GM23338 (cell line): ENCODE measurements at regions not wholly inside any gene's neighbourhood (a gene's known extent, or its start where the extent isn't known, plus 50 kb on each side); places are given as distances from the start of the nearest gene placed in this dataset.
"Not testable (repeated sequence)": the region's sequence is repeated elsewhere in the genome, so short reads cannot be mapped to it uniquely, and the experiment has no call there.

ENCODE experiments used
- ATAC-seq: fragments of 200-7000 bp; cut with Tn5 transposase; 3 replicates; pipeline ENCODE4 v1.9.1; 2020
- DNase-seq: peaks from one replicate; pipeline ENCODE4 v3.0.0-alpha.2; 2015; ENCODE audit warnings: low spot score
- H2AFZ ChIP-seq: fragments of 200-600 bp; sonication (generic); 2 replicates; pipeline ENCODE4 v1.8.0; 2016; ENCODE audit warnings: antibody characterized with exemption, mild to moderate bottlenecking, moderate library complexity
- H3F3A ChIP-seq: fragments of 200-600 bp; sonication (generic); replicated peaks from 2 replicates; pipeline ENCODE4 v1.8.0; 2017; ENCODE audit warnings: antibody characterized with exemption, mixed run types, low read depth
- H3K27ac ChIP-seq: fragments of 200-600 bp; sonication (generic); 2 replicates; pipeline ENCODE4 v1.6.1; 2016; ENCODE audit warnings: low read depth
- H3K27me3 ChIP-seq: fragments of 200-600 bp; sonication (generic); 2 replicates; pipeline ENCODE4 v1.8.0; 2016; ENCODE audit warnings: mild to moderate bottlenecking, mixed run types, moderate library complexity; ENCODE audit not compliant: insufficient read depth
- H3K36me3 ChIP-seq: fragments of 200-600 bp; sonication (generic); 2 replicates; pipeline ENCODE4 v1.8.0; 2016; ENCODE audit warnings: mild to moderate bottlenecking; ENCODE audit not compliant: insufficient read depth
- H3K4me1 ChIP-seq: fragments of 200-600 bp; sonication (generic); 2 replicates; pipeline ENCODE4 v1.8.0; 2016; ENCODE audit warnings: mild to moderate bottlenecking, moderate library complexity; ENCODE audit not compliant: insufficient read depth
- H3K4me2 ChIP-seq: fragments of 200-600 bp; sonication (generic); 2 replicates; pipeline ENCODE4 v1.7.1; 2017; ENCODE audit warnings: mixed run types
- H3K4me3 ChIP-seq: fragments of 200-600 bp; sonication (generic); 2 replicates; pipeline ENCODE4 v1.6.1; 2016; ENCODE audit warnings: mixed run types
- H3K79me2 ChIP-seq: fragments of 200-600 bp; sonication (generic); replicated peaks from 2 replicates; pipeline ENCODE4 v1.8.0; 2017; ENCODE audit warnings: mild to moderate bottlenecking; ENCODE audit not compliant: insufficient read depth
- H3K9me2 ChIP-seq: fragments of 200-600 bp; sonication (generic); 2 replicates; pipeline ENCODE4 v1.8.0; 2017; ENCODE audit not compliant: insufficient read depth
- H4K20me1 ChIP-seq: fragments of 200-600 bp; sonication (generic); replicated peaks from 2 replicates; pipeline ENCODE4 v1.8.0; 2017; ENCODE audit warnings: mild to moderate bottlenecking; ENCODE audit not compliant: insufficient read depth
- H3K27ac Mint-ChIP-seq: 2 replicates; pipeline ENCODE4 v1.8.0; 2020; ENCODE audit warnings: inconsistent platforms, mild to moderate bottlenecking, moderate library complexity, mixed read lengths
- H3K27me3 Mint-ChIP-seq: 3 replicates; pipeline ENCODE4 v1.8.0; 2022; ENCODE audit warnings: low read depth, mild to moderate bottlenecking, moderate library complexity, mixed read lengths, inconsistent platforms; ENCODE audit not compliant: insufficient read depth, poor library complexity
- H3K36me3 Mint-ChIP-seq: 3 replicates; pipeline ENCODE4 v1.8.0; 2021; ENCODE audit warnings: low read depth, mild to moderate bottlenecking, inconsistent platforms, moderate library complexity, mixed read lengths
- H3K4me1 Mint-ChIP-seq: 3 replicates; pipeline ENCODE4 v1.8.0; 2020; ENCODE audit warnings: mild to moderate bottlenecking, inconsistent platforms, mixed read lengths
- H3K4me3 Mint-ChIP-seq: 3 replicates; pipeline ENCODE4 v1.8.0; 2021; ENCODE audit warnings: moderate library complexity, mild to moderate bottlenecking, inconsistent platforms, mixed read lengths
- H3K9me3 Mint-ChIP-seq: 3 replicates; pipeline ENCODE4 v1.8.0; 2020; ENCODE audit warnings: moderate library complexity, mild to moderate bottlenecking, inconsistent platforms, mixed read lengths
- CTCF ChIP-seq, 2 experiments: fragments of 200-600 bp in 1 of 2; sonication (generic) in 1 of 2; conservative IDR thresholded peaks; 2 replicates each; pipeline versions ENCODE4 v1.5.1 to v1.6.1; 2016 to 2017; ENCODE audit warnings: antibody characterized with exemption in 2 of 2, low read depth in 2 of 2, mild to moderate bottlenecking in 2 of 2, moderate library complexity in 1 of 2
- ETS1 ChIP-seq: IDR thresholded peaks from 2 replicates; pipeline ENCODE4 v1.6.1; 2016; ENCODE audit warnings: antibody characterized with exemption
- EZH2phosphoT487 ChIP-seq: fragments of 200-600 bp; sonication (generic); IDR thresholded peaks from one replicate; pipeline ENCODE4 v1.8.1; 2018; ENCODE audit warnings: antibody characterized with exemption; ENCODE audit not compliant: unreplicated experiment
- JUNB ChIP-seq: IDR thresholded peaks from one replicate; pipeline ENCODE4 v1.6.1; 2016; ENCODE audit warnings: antibody characterized with exemption; ENCODE audit not compliant: unreplicated experiment
- NANOG ChIP-seq: IDR thresholded peaks from 2 replicates; pipeline ENCODE4 v1.6.1; 2016; ENCODE audit warnings: antibody characterized with exemption, borderline replicate concordance
- POLR2AphosphoS5 ChIP-seq: IDR thresholded peaks from 2 replicates; pipeline ENCODE4 v1.6.1; 2016; ENCODE audit warnings: antibody characterized with exemption, low read depth
- STAT1 ChIP-seq: IDR thresholded peaks from one replicate; pipeline ENCODE4 v1.6.1; 2016; ENCODE audit warnings: antibody characterized with exemption; ENCODE audit not compliant: unreplicated experiment
- ZNF114 ChIP-seq: fragments of 250-450 bp; sonication (Bioruptor Pico); IDR thresholded peaks from 2 replicates; pipeline ENCODE4 v1.5.0; 2020; ENCODE audit warnings: mild to moderate bottlenecking, moderate library complexity
- ZNF462 ChIP-seq: fragments of 250-450 bp; sonication (Bioruptor Pico); IDR thresholded peaks from 2 replicates; pipeline ENCODE4 v1.5.0; 2020; ENCODE audit warnings: mild to moderate bottlenecking, moderate library complexity

GRCh38 chr12:46561769-46562624, 189.4 kb upstream of the SLC38A2 start:
- not testable (repeated sequence) for H2AFZ ChIP-seq
- peak; percentile 37 for DNase-seq
- ATAC-seq = peak; percentile 22; the same call in 2 of the 3 replicates

GRCh38 chr12:46560874-46561273, 188.3 kb upstream of the SLC38A2 start:
- Mint-ChIP-seq H3K4me3 (no peak overlapping the region), H3K36me3 (peaks cover 16% of the 10 kb centered on the region; the same call in 2 of the 3 replicates), H3K9me3 (peaks cover 11% of the 10 kb centered on the region), H3K4me1 (peaks cover 35% of the 10 kb centered on the region), H3K27ac (no peak overlapping the region), H3K27me3 (no peaks in the 10 kb centered on the region)
- Histone ChIP-seq H3K4me3 (no peak overlapping the region), H3K79me2 (no peaks in the 10 kb centered on the region), H3K4me2 (no peak overlapping the region), H3F3A (no peaks in the 10 kb centered on the region), H3K36me3 (no peaks in the 10 kb centered on the region), H3K27ac (no peak overlapping the region; the same call in 1 of the 2 replicates), H2AFZ (no peak overlapping the region), H3K9me2 (no peaks in the 10 kb centered on the region), H3K4me1 (peaks cover 32% of the 10 kb centered on the region), H3K27me3 (no peaks in the 10 kb centered on the region), H4K20me1 (no peaks in the 10 kb centered on the region)
- no peak for ATAC-seq
- no peak for DNase-seq
- TF ChIP-seq ETS1 (no peak), POLR2AphosphoS5 (no peak), CTCF (conservative IDR thresholded peaks at IDR 0.05; ENCODE audit: low read depth in 2 of 2) (no peak), ZNF462 (no peak), JUNB (no peak), EZH2phosphoT487 (no peak), ZNF114 (CRISPR knock-in tag) (no peak), STAT1 (no peak), NANOG (no peak)

More at GRCh38 chr12:46561769-46562624, 189.4 kb upstream of the SLC38A2 start:
- Histone ChIP-seq H3K4me2 (peak overlapping the region; percentile 50; the same call in 1 of the 2 replicates), H3K27ac (peak overlapping the region; percentile 86), H3K4me1 (peaks cover 28% of the 10 kb centered on the region)
- H4K20me1 ChIP-seq, H3K27me3 ChIP-seq, H3F3A ChIP-seq, H3K4me3 ChIP-seq, H3K36me3 ChIP-seq, H3K9me2 ChIP-seq, H3K4me3 Mint-ChIP-seq, H3K79me2 ChIP-seq, H3K27me3 Mint-ChIP-seq: not testable (repeated sequence)
- peaks cover 33% of the 10 kb centered on the region for H3K4me1 Mint-ChIP-seq
- H3K36me3 Mint-ChIP-seq = peaks cover 25% of the 10 kb centered on the region; the same call in 2 of the 3 replicates
- H3K27ac Mint-ChIP-seq = peak overlapping the region; percentile 72
- peaks cover 15% of the 10 kb centered on the region for H3K9me3 Mint-ChIP-seq
